Dedifferentiated amniotic fluid mesenchymal stem cell (primary cell): ENCODE measurements at regions not wholly inside any gene's neighbourhood (a gene's known extent, or its start where the extent isn't known, plus 50 kb on each side); places are given as distances from the start of the nearest gene placed in this dataset.

Experiments used
- DNase-seq: peaks from one replicate; pipeline ENCODE4 v3.0.0-alpha.2; 2016; ENCODE audit errors: extremely low spot score

DNA sequence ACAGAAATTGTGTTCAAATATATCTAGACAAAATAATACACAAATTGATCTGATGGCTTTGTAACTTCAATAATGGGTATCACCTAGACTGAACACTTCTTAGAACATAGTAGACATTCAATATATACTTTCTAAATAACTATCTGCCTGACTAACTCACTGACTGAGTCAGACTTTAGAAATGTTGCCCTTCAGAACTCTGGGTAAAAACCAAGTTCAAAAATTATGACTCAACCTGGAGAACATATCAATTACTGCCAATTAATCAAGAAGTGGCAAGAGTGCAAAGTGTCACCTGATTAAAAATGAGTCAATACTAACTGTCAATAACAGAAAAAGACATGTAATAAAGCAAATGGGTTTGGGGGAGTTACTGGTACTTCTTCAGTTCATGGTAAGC lies 144.6 kb upstream of the TMCO5A start:
- DNase-seq = peak; percentile 22

DNA sequence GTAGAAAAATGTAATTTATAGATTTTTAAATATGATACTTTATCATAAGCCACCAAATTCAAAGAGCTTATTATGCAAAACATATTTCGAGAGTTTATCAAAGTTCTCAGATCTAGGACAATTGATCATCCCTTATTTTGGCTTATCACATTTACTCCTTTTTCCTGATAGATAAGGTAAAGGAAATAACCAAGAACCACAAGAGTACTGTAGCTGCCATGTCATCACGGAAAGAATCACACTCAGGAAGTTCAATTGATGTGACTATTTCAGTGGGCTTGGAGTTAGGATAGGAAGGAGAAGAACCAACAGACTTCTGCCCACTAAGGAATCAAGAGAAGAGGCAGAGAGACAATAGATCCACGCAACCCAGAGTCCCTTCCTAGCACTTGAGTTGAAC lies 142.7 kb upstream of the TMCO5A start:
- no peak for DNase-seq

GRCh38 chr15:37792351-37792750 lies 142.1 kb upstream of the TMCO5A start:
- DNase-seq = no peak

- no peak for DNase-seq
These were observed 140.6 kb upstream of the TMCO5A start for GRCh38 chr15:37793851-37794250.

DNA sequence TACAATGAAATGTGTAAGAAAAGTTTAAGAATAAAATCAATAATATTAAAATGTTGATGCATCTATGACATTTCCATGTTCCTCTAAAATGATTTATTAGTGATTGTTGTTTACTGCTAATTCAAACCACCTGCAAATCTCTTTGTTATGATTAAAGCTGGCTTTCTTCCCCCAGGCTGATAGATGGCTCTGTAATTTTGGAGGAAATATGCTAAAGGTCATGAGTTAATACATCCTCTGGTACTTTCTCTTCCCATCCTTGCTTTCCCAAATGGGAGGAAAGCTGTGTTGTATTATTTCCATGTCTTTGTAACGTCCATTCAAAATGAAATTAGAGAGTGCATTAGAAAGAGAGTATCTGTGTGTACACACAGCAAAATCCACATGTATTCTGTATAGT lies 139.5 kb upstream of the TMCO5A start:
- no peak for DNase-seq

- no peak for DNase-seq
These were observed 132.9 kb upstream of the TMCO5A start for GRCh38 chr15:37801529-37801928.

DNA sequence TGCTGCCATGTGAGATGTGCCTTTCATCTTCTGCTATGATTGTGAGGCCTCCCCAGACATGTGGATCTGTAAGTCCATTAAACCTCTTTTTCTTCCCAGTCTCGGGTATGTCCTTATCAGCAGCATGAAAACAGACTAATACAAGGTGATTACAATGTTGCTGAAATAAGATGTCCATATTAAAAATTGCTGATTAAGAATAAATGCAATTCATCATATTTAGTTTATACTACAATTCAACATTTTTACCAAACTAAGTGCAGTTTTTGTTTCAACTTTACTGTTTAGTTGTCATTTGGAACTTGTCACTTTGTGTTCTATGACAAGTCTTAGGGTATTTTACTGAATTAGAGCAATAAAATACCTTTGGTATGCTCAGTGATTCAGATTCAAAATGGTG lies 127.6 kb upstream of the TMCO5A start:
- no peak for DNase-seq

- DNase-seq = no peak
These were observed 124.1 kb upstream of the TMCO5A start for GRCh38 chr15:37810381-37810780.

DNA sequence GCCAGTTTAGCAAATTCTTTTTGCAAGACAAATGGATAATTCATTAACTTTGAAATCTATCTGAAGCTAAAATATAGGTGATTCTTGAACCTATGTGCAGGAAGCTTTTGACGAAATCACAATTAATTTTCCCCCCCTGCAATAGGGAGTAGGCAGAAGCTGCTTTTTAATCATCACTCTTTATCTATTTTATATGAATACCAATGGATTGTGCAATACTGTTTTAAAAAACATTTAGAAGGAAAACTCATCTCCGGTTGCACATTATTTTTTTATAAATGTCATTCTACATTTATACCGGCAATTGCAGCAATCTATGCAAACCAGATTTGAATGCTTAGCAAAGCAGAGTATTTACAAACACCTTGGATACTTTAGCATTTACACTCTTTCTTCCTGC lies 121.1 kb upstream of the TMCO5A start:
- no peak for DNase-seq

DNA sequence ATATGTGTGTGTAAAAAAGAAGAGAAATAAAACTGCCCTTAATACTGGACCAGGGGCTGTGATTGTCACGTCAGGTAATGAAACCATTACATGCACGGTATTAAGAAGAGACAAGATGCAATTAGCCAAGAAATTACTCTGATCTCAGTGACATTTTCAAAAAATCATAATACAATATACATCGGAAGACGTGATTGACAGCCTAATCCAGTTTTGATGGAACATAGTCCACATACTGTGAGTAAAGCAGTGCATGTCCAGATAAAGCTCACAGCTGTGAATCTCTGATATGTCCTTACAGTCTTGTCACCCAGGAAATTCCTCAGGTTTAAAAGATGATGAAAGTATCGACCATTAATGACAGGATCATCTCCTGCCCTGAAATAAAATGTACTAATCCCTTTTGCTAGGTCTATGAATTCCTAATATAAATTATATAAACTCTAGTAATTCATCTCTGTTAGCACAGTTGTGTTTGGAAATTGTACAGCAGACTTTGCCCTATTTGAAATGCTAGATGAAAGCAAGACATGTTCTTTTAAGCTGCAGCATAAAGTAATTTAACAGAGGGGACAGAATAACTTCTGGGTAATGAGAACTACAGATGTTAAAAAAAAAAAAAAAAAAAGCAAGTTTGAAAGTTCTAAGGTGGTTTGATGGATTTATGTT lies 119.5 kb upstream of the TMCO5A start:
- DNase-seq = no peak

DNA sequence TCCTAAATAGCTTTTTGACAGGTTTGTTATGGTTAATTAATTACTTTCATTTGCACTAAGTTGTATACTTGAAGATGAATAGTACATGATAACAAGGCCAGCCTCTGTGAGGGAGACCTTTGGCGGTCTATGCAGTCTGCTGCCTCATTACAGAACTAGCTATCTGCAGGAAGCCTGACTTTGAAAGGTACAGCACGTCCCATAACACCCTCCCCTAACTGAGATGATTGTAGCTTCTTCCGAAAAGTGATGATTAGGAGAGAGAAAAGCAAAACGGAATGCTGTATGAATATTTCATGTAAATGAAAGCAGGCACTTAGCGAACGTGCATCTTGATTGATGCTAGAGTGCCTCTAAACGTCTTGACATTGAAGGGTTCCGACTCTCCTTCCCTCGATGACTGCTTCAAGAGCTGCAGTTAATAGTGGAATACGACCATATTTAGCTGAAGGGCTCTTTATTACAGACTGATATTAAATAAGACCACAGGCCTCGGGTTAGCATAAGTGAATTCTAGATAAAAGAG lies 116.2 kb upstream of the TMCO5A start:
- no peak for DNase-seq

DNA sequence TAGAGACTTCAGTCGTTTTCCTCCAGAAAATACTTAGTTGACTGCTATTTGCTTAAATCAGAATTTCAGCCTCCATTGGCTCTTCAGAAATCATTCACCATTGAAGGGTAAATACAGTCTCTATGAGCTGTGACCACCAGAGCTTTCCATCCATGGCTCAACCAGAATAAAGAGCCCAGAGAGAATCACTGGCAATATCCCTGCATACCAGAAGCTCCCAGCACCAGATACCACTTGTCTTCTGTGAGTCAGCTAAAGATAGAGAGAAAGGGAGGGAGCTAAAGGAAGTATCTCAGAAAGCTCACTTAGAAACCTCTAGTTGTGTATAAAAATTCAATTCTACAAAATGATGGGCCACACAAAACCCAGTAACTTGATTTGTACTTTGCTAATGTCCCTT lies 115.2 kb upstream of the TMCO5A start:
- no peak for DNase-seq

DNA sequence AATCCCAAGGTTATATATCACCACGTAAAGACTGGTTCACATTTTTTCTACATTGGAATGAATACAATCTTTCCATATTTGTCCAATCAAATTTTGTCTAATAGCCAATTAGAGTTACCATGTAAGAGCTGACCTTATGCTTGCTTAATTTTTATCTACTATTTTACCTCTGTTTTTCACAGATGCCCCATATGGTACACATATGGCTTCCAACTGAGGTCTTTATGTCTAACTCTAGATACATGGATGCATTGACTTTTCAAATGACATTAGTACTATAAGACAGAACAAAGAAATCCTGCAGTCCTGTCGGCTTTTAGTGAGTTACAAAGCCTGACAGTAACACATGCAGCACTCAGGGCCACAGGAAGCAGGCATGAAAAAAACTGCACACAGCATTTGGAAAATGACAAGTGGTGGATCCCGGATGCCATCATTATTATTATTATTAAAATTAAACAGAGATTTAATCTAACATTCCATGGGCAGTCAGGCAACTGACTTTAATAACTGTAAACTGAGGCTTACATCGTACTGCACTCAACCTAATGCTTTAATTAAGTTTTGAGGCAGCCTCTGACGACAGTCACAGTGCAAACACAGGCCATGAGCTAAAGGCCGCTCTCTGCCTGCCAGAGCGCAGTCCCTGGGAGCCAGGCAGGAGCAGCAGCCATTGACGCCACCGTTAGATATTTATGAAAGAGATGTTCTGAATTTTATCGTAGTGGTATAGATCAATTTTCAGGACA lies 113.9 kb upstream of the TMCO5A start:
- no peak for DNase-seq

DNA sequence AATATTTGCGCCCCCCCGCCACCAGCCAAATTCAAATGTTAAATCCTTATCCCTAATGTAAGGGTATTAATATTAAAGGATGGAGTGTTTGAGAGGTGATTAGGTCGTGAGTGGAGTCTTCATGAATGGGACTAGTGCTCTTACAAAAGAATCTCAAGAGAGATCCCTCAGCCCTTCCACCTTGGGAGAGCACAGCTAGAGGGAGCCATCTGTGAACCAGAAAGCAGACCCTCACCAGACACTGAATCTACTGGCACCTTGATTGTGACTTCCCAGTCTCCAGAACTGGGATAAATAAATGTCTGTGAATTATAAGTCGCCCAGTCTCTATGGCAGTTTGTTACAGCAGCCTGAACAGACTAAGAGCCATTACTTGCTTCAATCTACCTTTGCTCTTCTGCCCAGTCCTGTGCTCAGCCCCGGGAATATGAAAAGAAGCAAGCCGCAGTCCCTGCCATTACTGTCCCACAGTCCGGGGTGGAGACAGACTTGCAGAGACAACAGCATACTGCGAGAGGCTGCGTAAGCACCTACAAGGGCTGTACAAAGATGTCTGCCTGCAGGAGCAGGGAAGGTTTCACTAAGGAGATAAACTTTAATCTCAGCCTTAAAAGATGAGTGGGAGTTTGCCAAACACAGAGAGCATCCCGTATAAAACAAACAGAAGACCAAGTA lies 110.7 kb upstream of the TMCO5A start:
- DNase-seq = no peak

GRCh38 chr15:37824717-37825382 lies 109.6 kb upstream of the TMCO5A start:
- peak; percentile 64 for DNase-seq

DNA sequence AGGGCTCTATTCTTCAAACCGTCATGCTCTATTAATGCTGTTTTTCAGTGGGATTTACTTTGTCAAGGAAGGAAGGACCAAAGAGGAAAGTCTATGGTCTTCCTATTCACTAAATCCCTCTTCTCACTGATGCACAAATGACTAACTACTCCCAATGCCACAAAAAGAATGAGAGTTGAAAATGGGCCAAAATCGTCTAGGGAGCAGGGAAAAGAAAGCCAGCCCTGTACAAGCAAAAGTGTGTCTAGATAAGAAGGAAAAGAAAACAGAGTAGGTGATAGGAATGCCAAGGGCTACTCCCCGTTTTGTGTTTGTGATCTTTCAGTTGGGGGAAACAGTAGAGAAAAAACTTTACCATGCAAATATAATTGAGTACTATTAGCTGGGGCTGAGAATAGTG lies 97.2 kb upstream of the TMCO5A start:
- no peak for DNase-seq

DNA sequence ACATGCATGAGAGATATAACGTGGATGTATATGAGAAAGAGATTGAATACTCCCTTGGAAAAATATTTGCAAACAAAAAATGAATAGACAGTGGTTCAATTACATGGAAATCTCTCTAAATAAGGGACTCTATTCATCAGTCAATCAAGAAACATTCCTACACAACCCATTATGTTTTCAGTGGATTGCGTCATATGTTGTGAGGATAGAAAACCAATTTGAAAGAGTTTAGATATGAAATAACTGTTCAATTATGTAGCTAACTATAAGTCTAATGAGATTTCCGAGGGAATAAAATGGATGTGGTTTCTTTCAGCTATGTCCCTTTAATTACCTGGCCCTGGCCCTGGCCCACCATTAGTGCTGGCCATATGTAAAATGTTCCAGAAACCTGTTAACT lies 86.7 kb upstream of the TMCO5A start:
- DNase-seq = no peak

DNA sequence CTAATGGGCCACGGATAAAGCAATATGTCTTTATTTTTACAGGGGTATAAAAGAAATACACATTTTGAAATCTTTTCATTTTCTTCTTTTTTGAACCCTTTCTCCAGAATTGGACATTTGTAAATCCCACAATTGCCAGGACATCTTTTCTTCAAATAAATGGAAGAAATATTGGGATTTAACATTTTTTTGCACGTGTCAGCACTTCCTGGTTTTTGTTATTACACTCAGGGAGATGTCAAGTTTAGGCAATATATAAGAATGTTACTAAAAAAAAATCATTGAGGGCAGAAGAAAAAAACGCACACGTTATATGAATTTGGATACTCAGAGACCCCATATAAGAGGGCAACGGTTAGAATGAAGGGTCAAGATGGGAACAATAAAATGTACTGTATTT lies 78.3 kb upstream of the TMCO5A start:
- DNase-seq = no peak

DNA sequence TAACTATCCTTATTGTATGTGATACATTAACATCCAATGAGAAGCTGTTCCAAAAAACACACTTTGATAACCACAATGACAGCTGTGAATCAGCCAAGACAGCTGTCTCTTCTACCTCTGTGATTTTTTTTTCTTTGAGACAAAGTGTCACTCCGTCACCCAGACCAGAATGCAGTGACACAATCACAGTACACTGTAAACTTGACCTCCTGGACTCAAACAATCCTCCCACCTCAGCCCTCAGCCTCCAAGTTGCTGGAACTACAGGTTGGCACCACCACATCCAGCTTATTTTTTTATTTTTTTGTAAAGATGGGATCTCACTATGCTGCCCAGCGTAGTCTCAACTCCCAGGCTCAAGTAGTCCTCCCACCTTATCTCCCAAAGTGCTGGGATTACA lies 73.5 kb upstream of the TMCO5A start:
- no peak for DNase-seq

DNA sequence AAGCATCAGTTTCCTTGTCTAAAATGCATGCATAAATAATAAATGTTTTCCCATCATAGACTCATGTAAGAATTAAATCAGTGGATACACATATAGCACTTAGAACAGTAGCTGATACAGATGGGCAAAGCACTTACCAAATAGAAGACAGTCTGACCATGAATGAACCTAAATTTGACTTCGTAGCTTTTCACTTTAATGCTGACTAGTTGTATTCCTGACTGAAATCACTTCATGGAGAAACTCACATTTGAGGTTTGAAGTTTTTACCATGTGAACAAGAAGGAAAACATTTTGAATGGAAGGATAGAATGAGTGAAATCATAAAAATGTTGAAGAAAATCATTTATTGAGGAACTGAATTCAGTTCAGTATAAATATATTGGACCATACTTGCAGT lies 68.8 kb upstream of the TMCO5A start:
- no peak for DNase-seq

GRCh38 chr15:37870711-37871110 lies 63.7 kb upstream of the TMCO5A start:
- no peak for DNase-seq

DNA sequence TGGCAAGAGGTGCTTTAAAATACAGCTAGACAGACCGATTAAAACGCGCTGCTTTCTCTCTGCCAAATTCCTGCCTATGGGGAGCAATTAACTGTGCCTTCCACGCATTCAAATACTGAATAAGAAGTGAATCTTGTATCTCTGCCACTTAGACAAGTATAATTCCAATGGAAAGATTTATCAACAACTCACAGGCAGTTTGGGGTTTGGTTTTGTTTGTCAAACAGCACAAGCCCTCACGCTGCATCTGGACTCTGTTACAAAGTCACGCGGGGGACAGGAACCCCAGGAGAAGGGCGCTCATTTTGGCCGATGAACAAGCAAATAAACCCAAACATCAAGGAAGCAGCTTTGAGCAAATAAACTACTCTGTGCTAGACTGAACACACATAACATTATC lies 61.8 kb upstream of the TMCO5A start:
- no peak for DNase-seq
